H9 (cell line): ENCODE measurements at regions not wholly inside any gene's neighbourhood (a gene's known extent, or its start where the extent isn't known, plus 50 kb on each side); places are given as distances from the start of the nearest gene placed in this dataset.

ENCODE experiments used
- DNase-seq: peaks from one replicate; pipeline ENCODE4 v3.0.0-alpha.2; 2017
- H2AFZ ChIP-seq: one replicate; pipeline ENCODE4 v1.6.1; 2013; ENCODE audit warnings: mild to moderate bottlenecking, low read length, control low read depth, moderate library complexity
- H2AK5ac ChIP-seq: 2 replicates; pipeline ENCODE4 v1.6.1; 2013; ENCODE audit warnings: low read length, control low read depth, mixed read lengths; ENCODE audit not compliant: insufficient read length
- H2BK120ac ChIP-seq: one replicate; pipeline ENCODE4 v1.6.1; 2013; ENCODE audit warnings: low read depth, mild to moderate bottlenecking, low read length, control low read depth, inconsistent platforms; ENCODE audit not compliant: poor library complexity, severe bottlenecking
- H2BK12ac ChIP-seq: 2 replicates; pipeline ENCODE4 v1.6.1; 2013; ENCODE audit warnings: low read length, control low read depth, mixed read lengths, low read depth; ENCODE audit not compliant: insufficient read length
- H2BK15ac ChIP-seq: 2 replicates; pipeline ENCODE4 v1.6.1; 2013; ENCODE audit warnings: low read depth, low read length, control low read depth
- H2BK20ac ChIP-seq: one replicate; pipeline ENCODE4 v1.6.1; 2013; ENCODE audit warnings: low read depth, mild to moderate bottlenecking, low read length, control low read depth, inconsistent platforms; ENCODE audit not compliant: poor library complexity, severe bottlenecking
- H2BK5ac ChIP-seq: 2 replicates; pipeline ENCODE4 v1.6.1; 2013; ENCODE audit warnings: low read length, control low read depth, mixed read lengths; ENCODE audit not compliant: insufficient read length
- H3K14ac ChIP-seq: 2 replicates; pipeline ENCODE4 v1.6.1; 2013; ENCODE audit warnings: low read length, control low read depth; ENCODE audit not compliant: insufficient read depth
- H3K18ac ChIP-seq: 2 replicates; pipeline ENCODE4 v1.6.1; 2013; ENCODE audit warnings: low read depth, mild to moderate bottlenecking, mixed read lengths, low read length, control low read depth; ENCODE audit not compliant: insufficient read length
- H3K23ac ChIP-seq: 2 replicates; pipeline ENCODE4 v1.6.1; 2013; ENCODE audit warnings: low read length, control low read depth, mixed read lengths, low read depth; ENCODE audit not compliant: insufficient read length
- H3K23me2 ChIP-seq: 2 replicates; pipeline ENCODE4 v1.6.1; 2013; ENCODE audit warnings: low read depth, mild to moderate bottlenecking, mixed read lengths, low read length, control low read depth; ENCODE audit not compliant: insufficient read length, poor library complexity, severe bottlenecking
- H3K27ac ChIP-seq: 2 replicates; pipeline ENCODE4 v1.5.1; 2013; ENCODE audit warnings: low read length, control low read depth, mixed read lengths, low read depth; ENCODE audit not compliant: insufficient read length
- H3K27me3 ChIP-seq: 2 replicates; pipeline ENCODE4 v1.6.1; 2013; ENCODE audit warnings: low read length, control low read depth, inconsistent platforms; ENCODE audit not compliant: insufficient read depth
- H3K4ac ChIP-seq: 2 replicates; pipeline ENCODE4 v1.6.1; 2013; ENCODE audit warnings: low read depth, mild to moderate bottlenecking, control low read depth, inconsistent platforms, low read length, moderate library complexity
- H3K4me1 ChIP-seq: 2 replicates; pipeline ENCODE4 v1.6.1; 2013; ENCODE audit warnings: low read length, control low read depth, inconsistent platforms; ENCODE audit not compliant: insufficient read depth
- H3K4me2 ChIP-seq: 2 replicates; pipeline ENCODE4 v1.6.1; 2013; ENCODE audit warnings: low read length, control low read depth, mixed read lengths; ENCODE audit not compliant: insufficient read length, insufficient read depth
- H3K56ac ChIP-seq: 2 replicates; pipeline ENCODE4 v1.6.1; 2013; ENCODE audit warnings: low read depth, mild to moderate bottlenecking, mixed read lengths, low read length, control low read depth; ENCODE audit not compliant: insufficient read length
- H3K79me1 ChIP-seq: 2 replicates; pipeline ENCODE4 v1.6.1; 2013; ENCODE audit warnings: low read depth, mild to moderate bottlenecking, moderate library complexity, low read length, control low read depth, inconsistent platforms; ENCODE audit not compliant: insufficient read depth, poor library complexity, severe bottlenecking
- H3K79me2 ChIP-seq: 2 replicates; pipeline ENCODE4 v1.6.1; 2013; ENCODE audit warnings: low read length, control low read depth, inconsistent platforms; ENCODE audit not compliant: insufficient read depth
- H3K9ac ChIP-seq: 2 replicates; pipeline ENCODE4 v1.6.1; 2013; ENCODE audit warnings: low read length, control low read depth, mixed read lengths; ENCODE audit not compliant: insufficient read length; ENCODE audit errors: extremely low read depth
- H3K9me3 ChIP-seq: one replicate; pipeline ENCODE4 v1.6.1; 2013; ENCODE audit warnings: low read depth, low read length, inconsistent platforms; ENCODE audit not compliant: control insufficient read depth
- H3T11ph ChIP-seq: one replicate; pipeline ENCODE4 v1.6.1; 2013; ENCODE audit warnings: mild to moderate bottlenecking, low read length, control low read depth, inconsistent platforms
- H4K20me1 ChIP-seq: one replicate; pipeline ENCODE4 v1.6.1; 2013; ENCODE audit not compliant: control insufficient read depth, insufficient read length, insufficient read depth
- H4K5ac ChIP-seq: 2 replicates; pipeline ENCODE4 v1.6.1; 2013; ENCODE audit warnings: low read depth, mild to moderate bottlenecking, mixed read lengths, low read length, control low read depth; ENCODE audit not compliant: insufficient read length
- H4K8ac ChIP-seq: replicated peaks from 2 replicates; pipeline ENCODE4 v1.6.1; 2013; ENCODE audit warnings: low read length, control low read depth, mixed read lengths, low read depth; ENCODE audit not compliant: insufficient read length
- H4K91ac ChIP-seq: 2 replicates; pipeline ENCODE4 v1.6.1; 2013; ENCODE audit warnings: low read depth, mild to moderate bottlenecking, moderate library complexity, mixed read lengths, low read length, control low read depth; ENCODE audit not compliant: insufficient read length
- H3K27ac Mint-ChIP-seq, 3 experiments: 2 replicates in 2 of 3; 3 replicates in 1 of 3; pipeline ENCODE4 v1.8.0; 2020 to 2021; ENCODE audit warnings: mixed read lengths in 3 of 3, mild to moderate bottlenecking in 1 of 3, moderate library complexity in 1 of 3
- H3K27me3 Mint-ChIP-seq: 2 replicates; pipeline ENCODE4 v1.8.0; 2021; ENCODE audit warnings: low read depth, mild to moderate bottlenecking, moderate library complexity, mixed read lengths
- H3K36me3 Mint-ChIP-seq, 3 experiments: 2 replicates in 2 of 3; 3 replicates in 1 of 3; pipeline ENCODE4 v1.8.0; 2020 to 2021; ENCODE audit warnings: low read depth in 3 of 3, mixed read lengths in 3 of 3; ENCODE audit not compliant: insufficient read depth in 1 of 3
- H3K4me1 Mint-ChIP-seq, 2 experiments: 2 replicates each; pipeline ENCODE4 v1.8.0; 2020; ENCODE audit warnings: mixed read lengths in 2 of 2
- H3K4me3 Mint-ChIP-seq, 2 experiments: 2 replicates in 1 of 2; 3 replicates in 1 of 2; pipeline ENCODE4 v1.8.0; 2020 to 2021; ENCODE audit warnings: mild to moderate bottlenecking in 2 of 2, mixed read lengths in 2 of 2, moderate library complexity in 1 of 2
- H3K9me3 Mint-ChIP-seq, 2 experiments: 2 replicates in 1 of 2; 3 replicates in 1 of 2; pipeline ENCODE4 v1.8.0; 2020; ENCODE audit warnings: mild to moderate bottlenecking in 2 of 2, mixed read lengths in 2 of 2, moderate library complexity in 1 of 2
- CTCF ChIP-seq: fragments of 200-600 bp; sonication (generic); conservative IDR thresholded peaks from 3 replicates; pipeline ENCODE4 v1.8.0; 2021; ENCODE audit warnings: antibody characterized with exemption, mild to moderate bottlenecking
- whole genome bisulfite sequencing: extraction: QIAGEN DNeasy Blood & Tissue Kit; methylation state at CpG from one replicate; pipeline ENCODE4 v1.1.7; 2013; ENCODE audit warnings: missing lambda C conversion rate, low lambda C conversion rate, mixed read lengths; ENCODE audit not compliant: insufficient read length; ENCODE audit errors: extremely low coverage; 5-methylcytosine and 5-hydroxymethylcytosine counted together

DNA sequence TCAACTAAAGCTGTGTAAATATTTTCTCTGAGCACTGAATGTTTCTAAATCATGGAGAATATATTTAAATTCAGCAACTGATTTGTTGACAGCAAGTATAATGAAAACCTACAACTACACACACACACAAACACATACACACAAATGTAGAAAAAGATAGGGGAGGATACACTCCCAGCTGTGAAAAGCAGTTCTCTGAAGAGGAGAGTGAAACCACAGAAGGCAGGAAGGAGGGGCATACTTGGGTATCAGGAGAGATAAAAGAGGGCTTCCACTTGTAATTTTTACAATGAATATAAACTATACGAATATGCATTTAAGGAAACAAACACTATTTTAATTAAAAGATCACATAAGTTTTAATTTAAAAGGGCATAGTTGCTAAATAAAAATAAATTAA, 227.8 kb upstream of the SLC24A2 start:
- no peak overlapping the region for H3K14ac ChIP-seq
- no peak overlapping the region for H2BK20ac ChIP-seq
- no peak overlapping the region for H3K4ac ChIP-seq
- no peak overlapping the region for H4K5ac ChIP-seq
- DNase-seq = no peak
- H3K9ac ChIP-seq = no peak overlapping the region
- H3K23me2 ChIP-seq = no peaks in the 10 kb centered on the region
- H3K18ac ChIP-seq = no peak overlapping the region
- no peak overlapping the region for H3K27ac Mint-ChIP-seq
- H4K91ac ChIP-seq = no peak overlapping the region
- H2AK5ac ChIP-seq = no peak overlapping the region
- no peak for TF ChIP-seq CTCF
- H3K27me3 ChIP-seq = no peaks in the 10 kb centered on the region
- H3K27ac ChIP-seq = no peak overlapping the region
- H3K23ac ChIP-seq = no peak overlapping the region
- H3K36me3 Mint-ChIP-seq = peaks cover 4 to 7% (median 4%) of the 10 kb centered on the region in 3 experiments; a peak in 3 of 7 replicates
- peaks cover 4% of the 10 kb centered on the region; the same call in 1 of the 2 replicates for H3K4me1 ChIP-seq
- no peak overlapping the region; a peak in 1 of 5 replicates for H3K4me3 Mint-ChIP-seq
- no peak overlapping the region for H2AFZ ChIP-seq
- no peak overlapping the region for H3K56ac ChIP-seq
- no peak overlapping the region for H4K8ac ChIP-seq
- H3K9me3 ChIP-seq = no peaks in the 10 kb centered on the region
- no peak overlapping the region for H3T11ph ChIP-seq
- no peak overlapping the region for H3K4me2 ChIP-seq
- H3K27me3 Mint-ChIP-seq = no peaks in the 10 kb centered on the region
- no CpG with 5 or more reads among the region's 1 CpG for WGBS
- H3K9me3 Mint-ChIP-seq = peaks cover 0 to 9% of the 10 kb centered on the region in 2 experiments; a peak in 4 of 5 replicates
- no peaks in the 10 kb centered on the region for H3K79me2 ChIP-seq
- H2BK12ac ChIP-seq = no peak overlapping the region
- no peak overlapping the region for H2BK120ac ChIP-seq
- H4K20me1 ChIP-seq = no peaks in the 10 kb centered on the region
- H3K79me1 ChIP-seq = no peaks in the 10 kb centered on the region
- H2BK5ac ChIP-seq = no peak overlapping the region
- H3K4me1 Mint-ChIP-seq = peaks cover 11 to 16% of the 10 kb centered on the region in 2 experiments
- H2BK15ac ChIP-seq = no peak overlapping the region
